Sigmoid colon (tissue), 4 donors: ENCODE measurements at regions not wholly inside any gene's neighbourhood (a gene's known extent, or its start where the extent isn't known, plus 50 kb on each side); places are given as distances from the start of the nearest gene placed in this dataset.

Experiments
- EP300 ChIP-seq, 4 donors: sonication (generic); formaldehyde crosslinking; IDR thresholded peaks; one replicate each; pipeline ENCODE4 v1.6.1; 2017; ENCODE audit warnings: antibody characterized with exemption in 4 of 4
- TF ChIP-seq, protein P1 (sequence below), 4 experiments: fragments of 450-650 bp in 3 of 4; fragments of 200-600 bp in 1 of 4; IDR thresholded peaks; one replicate each; pipeline ENCODE4 v1.5.1; 2016 to 2019; ENCODE audit warnings: antibody characterized with exemption in 4 of 4, mild to moderate bottlenecking in 3 of 4, moderate library complexity in 2 of 4

GRCh38 chr3:106813742-106814141, 563.5 kb upstream of the CCDC54 start:
- TF ChIP-seq, protein P1, sequence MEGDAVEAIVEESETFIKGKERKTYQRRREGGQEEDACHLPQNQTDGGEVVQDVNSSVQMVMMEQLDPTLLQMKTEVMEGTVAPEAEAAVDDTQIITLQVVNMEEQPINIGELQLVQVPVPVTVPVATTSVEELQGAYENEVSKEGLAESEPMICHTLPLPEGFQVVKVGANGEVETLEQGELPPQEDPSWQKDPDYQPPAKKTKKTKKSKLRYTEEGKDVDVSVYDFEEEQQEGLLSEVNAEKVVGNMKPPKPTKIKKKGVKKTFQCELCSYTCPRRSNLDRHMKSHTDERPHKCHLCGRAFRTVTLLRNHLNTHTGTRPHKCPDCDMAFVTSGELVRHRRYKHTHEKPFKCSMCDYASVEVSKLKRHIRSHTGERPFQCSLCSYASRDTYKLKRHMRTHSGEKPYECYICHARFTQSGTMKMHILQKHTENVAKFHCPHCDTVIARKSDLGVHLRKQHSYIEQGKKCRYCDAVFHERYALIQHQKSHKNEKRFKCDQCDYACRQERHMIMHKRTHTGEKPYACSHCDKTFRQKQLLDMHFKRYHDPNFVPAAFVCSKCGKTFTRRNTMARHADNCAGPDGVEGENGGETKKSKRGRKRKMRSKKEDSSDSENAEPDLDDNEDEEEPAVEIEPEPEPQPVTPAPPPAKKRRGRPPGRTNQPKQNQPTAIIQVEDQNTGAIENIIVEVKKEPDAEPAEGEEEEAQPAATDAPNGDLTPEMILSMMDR (IDR thresholded peaks at IDR 0.05), result no peak
- no peak for TF ChIP-seq EP300 (IDR thresholded peaks at IDR 0.05)
